HUES48 (cell line): ENCODE measurements at regions not wholly inside any gene's neighbourhood (a gene's known extent, or its start where the extent isn't known, plus 50 kb on each side); places are given as distances from the start of the nearest gene placed in this dataset.
"Not testable (repeated sequence)": the region's sequence is repeated elsewhere in the genome, so short reads cannot be mapped to it uniquely, and the experiment has no call there.

Experiments used
- H3K27ac ChIP-seq: one replicate; pipeline ENCODE4 v1.7.0; 2013; ENCODE audit warnings: low read depth, low read length, inconsistent platforms
- H3K27me3 ChIP-seq: 2 replicates; pipeline ENCODE4 v1.6.1; 2013; ENCODE audit warnings: mild to moderate bottlenecking, low read length; ENCODE audit not compliant: control insufficient read depth, insufficient read depth
- H3K36me3 ChIP-seq: 2 replicates; pipeline ENCODE4 v1.6.1; 2013; ENCODE audit warnings: low read length; ENCODE audit not compliant: control insufficient read depth, insufficient read depth
- H3K4me1 ChIP-seq: 2 replicates; pipeline ENCODE4 v1.6.1; 2013; ENCODE audit warnings: mild to moderate bottlenecking, low read length; ENCODE audit not compliant: control insufficient read depth, insufficient read depth
- H3K4me3 ChIP-seq: 2 replicates; pipeline ENCODE4 v1.5.1; 2013; ENCODE audit warnings: mild to moderate bottlenecking, low read depth, low read length
- H3K9ac ChIP-seq: 2 replicates; pipeline ENCODE4 v1.6.1; 2013; ENCODE audit warnings: mild to moderate bottlenecking, low read depth, low read length, moderate library complexity
- H3K9me3 ChIP-seq: 2 replicates; pipeline ENCODE4 v1.6.1; 2013; ENCODE audit warnings: low read length; ENCODE audit not compliant: control insufficient read depth, insufficient read depth

GRCh38 chr5:106017243-106017857 lies 1653.4 kb downstream of the EFNA5 start:
- Histone ChIP-seq H3K27me3 (no peaks in the 10 kb centered on the region), H3K9ac (no peak overlapping the region), H3K4me1 (peaks cover 8% of the 10 kb centered on the region; the same call in 1 of the 2 replicates), H3K36me3 (no peaks in the 10 kb centered on the region), H3K4me3 (no peak overlapping the region), H3K9me3 (no peaks in the 10 kb centered on the region), H3K27ac (peak overlapping the region; percentile 18)

GRCh38 chr5:106014262-106014661 lies 1656.5 kb downstream of the EFNA5 start:
- H3K36me3 ChIP-seq, result no peaks in the 10 kb centered on the region
- H3K27me3 ChIP-seq, result no peaks in the 10 kb centered on the region
- H3K27ac ChIP-seq, result no peak overlapping the region
- no peaks in the 10 kb centered on the region for H3K9me3 ChIP-seq
- no peak overlapping the region for H3K9ac ChIP-seq
- peaks cover 5% of the 10 kb centered on the region; the same call in 1 of the 2 replicates for H3K4me1 ChIP-seq
- H3K4me3 ChIP-seq, result no peak overlapping the region

GRCh38 chr5:106006242-106006641 lies 1664.5 kb downstream of the EFNA5 start:
- no peak overlapping the region for H3K27ac ChIP-seq
- no peaks in the 10 kb centered on the region for H3K9me3 ChIP-seq
- H3K4me1 ChIP-seq, result no peaks in the 10 kb centered on the region; the same call in 1 of the 2 replicates
- H3K36me3 ChIP-seq, result no peaks in the 10 kb centered on the region
- no peak overlapping the region for H3K9ac ChIP-seq
- H3K27me3 ChIP-seq, result no peaks in the 10 kb centered on the region
- H3K4me3 ChIP-seq, result no peak overlapping the region

- H3K4me3 ChIP-seq, H3K9ac ChIP-seq, H3K9me3 ChIP-seq, H3K27me3 ChIP-seq, H3K27ac ChIP-seq, H3K36me3 ChIP-seq, H3K4me1 ChIP-seq: not testable (repeated sequence)
Observed at GRCh38 chr5:105998991-105999390, 1671.7 kb downstream of the EFNA5 start.

GRCh38 chr5:105993027-105993426 lies 1677.7 kb downstream of the EFNA5 start:
- no peak overlapping the region for H3K4me3 ChIP-seq
- no peaks in the 10 kb centered on the region for H3K9me3 ChIP-seq
- H3K27ac ChIP-seq, result no peak overlapping the region
- no peak overlapping the region for H3K9ac ChIP-seq
- H3K36me3 ChIP-seq, result no peaks in the 10 kb centered on the region
- H3K4me1 ChIP-seq, result no peaks in the 10 kb centered on the region
- H3K27me3 ChIP-seq, result no peaks in the 10 kb centered on the region

- no peaks in the 10 kb centered on the region for H3K9me3 ChIP-seq
- H3K27ac ChIP-seq, result no peak overlapping the region
- no peak overlapping the region for H3K4me3 ChIP-seq
- H3K4me1 ChIP-seq, result no peaks in the 10 kb centered on the region
- no peak overlapping the region for H3K9ac ChIP-seq
- no peaks in the 10 kb centered on the region for H3K27me3 ChIP-seq
- no peaks in the 10 kb centered on the region for H3K36me3 ChIP-seq
Observed at GRCh38 chr5:105982526-105982925, 1688.2 kb downstream of the EFNA5 start.

GRCh38 chr5:105978011-105978410 lies 1692.7 kb downstream of the EFNA5 start:
- no peaks in the 10 kb centered on the region for H3K36me3 ChIP-seq
- no peaks in the 10 kb centered on the region for H3K27me3 ChIP-seq
- H3K27ac ChIP-seq, result no peak overlapping the region
- H3K4me3 ChIP-seq, result no peak overlapping the region
- no peak overlapping the region for H3K9ac ChIP-seq
- H3K4me1 ChIP-seq, result no peaks in the 10 kb centered on the region
- no peaks in the 10 kb centered on the region for H3K9me3 ChIP-seq

GRCh38 chr5:105977163-105977562 lies 1693.6 kb downstream of the EFNA5 start:
- Histone ChIP-seq H3K9ac (no peak overlapping the region), H3K4me1 (no peaks in the 10 kb centered on the region), H3K27ac (no peak overlapping the region), H3K9me3 (no peaks in the 10 kb centered on the region), H3K4me3 (no peak overlapping the region), H3K27me3 (no peaks in the 10 kb centered on the region), H3K36me3 (no peaks in the 10 kb centered on the region)

- H3K9me3 ChIP-seq, result no peaks in the 10 kb centered on the region
- no peak overlapping the region for H3K27ac ChIP-seq
- no peak overlapping the region for H3K4me3 ChIP-seq
- H3K36me3 ChIP-seq, result no peaks in the 10 kb centered on the region
- H3K9ac ChIP-seq, result no peak overlapping the region
- no peaks in the 10 kb centered on the region for H3K27me3 ChIP-seq
- H3K4me1 ChIP-seq, result no peaks in the 10 kb centered on the region
Observed at GRCh38 chr5:105970919-105971318, 1699.8 kb downstream of the EFNA5 start.

- no peaks in the 10 kb centered on the region for H3K4me1 ChIP-seq
- H3K27ac ChIP-seq, result no peak overlapping the region
- no peak overlapping the region for H3K9ac ChIP-seq
- no peaks in the 10 kb centered on the region for H3K9me3 ChIP-seq
- no peak overlapping the region for H3K4me3 ChIP-seq
- H3K36me3 ChIP-seq, result no peaks in the 10 kb centered on the region
- H3K27me3 ChIP-seq, result no peaks in the 10 kb centered on the region
Observed at GRCh38 chr5:105968981-105969380, 1701.8 kb downstream of the EFNA5 start.

GRCh38 chr5:105963696-105964255 lies 1707.0 kb downstream of the EFNA5 start:
- no peaks in the 10 kb centered on the region for H3K9me3 ChIP-seq
- no peaks in the 10 kb centered on the region for H3K4me1 ChIP-seq
- H3K4me3 ChIP-seq, result no peak overlapping the region
- no peak overlapping the region for H3K27ac ChIP-seq
- no peaks in the 10 kb centered on the region for H3K36me3 ChIP-seq
- no peak overlapping the region for H3K9ac ChIP-seq
- H3K27me3 ChIP-seq, result no peaks in the 10 kb centered on the region
